Non-pigmented ciliary epithelial cell (primary cell): ENCODE measurements at regions not wholly inside any gene's neighbourhood (a gene's known extent, or its start where the extent isn't known, plus 50 kb on each side); places are given as distances from the start of the nearest gene placed in this dataset.
"Not testable (repeated sequence)": the region's sequence is repeated elsewhere in the genome, so short reads cannot be mapped to it uniquely, and the experiment has no call there.

Source experiments
- DNase-seq: peaks from one replicate; pipeline ENCODE4 v3.0.0-alpha.2; 2010; ENCODE audit warnings: low read depth

DNA sequence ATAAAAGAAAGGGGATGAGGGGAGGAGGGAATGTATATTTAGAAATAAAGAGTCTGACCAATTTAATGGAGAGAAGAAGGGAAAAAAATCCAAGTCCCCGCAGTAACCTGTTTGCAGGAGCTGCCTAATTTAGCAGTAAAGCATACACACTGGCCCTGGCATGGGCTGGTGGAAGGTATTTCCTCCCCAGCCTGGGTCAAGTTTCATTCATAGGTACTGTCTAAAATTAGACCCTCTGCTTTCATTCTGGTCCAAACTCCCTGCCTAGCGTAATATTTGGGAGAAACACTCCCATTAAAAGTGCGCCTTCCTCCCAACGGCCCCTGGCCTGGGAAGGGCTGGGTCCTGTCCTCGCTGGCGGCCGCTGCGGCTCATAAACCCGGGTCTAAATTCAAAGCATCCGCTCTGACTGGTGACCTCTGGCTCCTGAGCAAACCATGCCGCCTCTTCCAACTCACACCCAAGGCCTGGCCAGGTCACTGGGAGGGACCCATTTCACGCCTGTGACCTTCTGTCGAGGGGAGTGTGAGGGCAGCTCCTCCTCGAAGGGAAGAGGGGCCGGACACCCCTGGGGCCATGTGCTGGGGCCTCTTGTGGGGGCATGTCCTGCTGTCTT, 123.2 kb downstream of the FGF18 start:
- no peak for DNase-seq

- DNase-seq, result no peak
These were observed 123.8 kb downstream of the FGF18 start for GRCh38 chr5:171543148-171543815.

GRCh38 chr5:171544913-171545765, 125.7 kb downstream of the FGF18 start:
- no peak for DNase-seq

DNA sequence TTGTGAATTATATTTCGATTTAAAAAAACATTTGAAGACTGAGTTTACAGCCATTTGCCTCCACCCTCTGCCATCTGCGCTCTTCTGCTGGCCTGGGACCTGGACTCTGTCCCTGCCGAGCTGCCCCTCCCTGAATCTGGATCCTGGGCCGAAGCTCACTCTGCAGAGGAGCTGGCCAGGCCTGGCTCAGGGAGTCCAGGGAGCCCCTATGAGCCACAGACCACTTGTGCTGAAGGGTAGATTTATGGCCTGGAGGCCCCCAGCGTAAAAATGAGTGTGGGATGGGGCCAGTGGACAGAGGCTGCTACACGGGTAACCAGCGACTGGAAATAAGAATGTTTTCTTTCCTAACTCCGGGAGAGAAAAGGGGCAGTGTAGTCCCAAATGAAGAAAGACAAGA, 129.8 kb downstream of the FGF18 start:
- DNase-seq, result no peak

- DNase-seq, result not testable (repeated sequence)
These were observed 134.4 kb downstream of the FGF18 start for GRCh38 chr5:171553817-171554216.

DNA sequence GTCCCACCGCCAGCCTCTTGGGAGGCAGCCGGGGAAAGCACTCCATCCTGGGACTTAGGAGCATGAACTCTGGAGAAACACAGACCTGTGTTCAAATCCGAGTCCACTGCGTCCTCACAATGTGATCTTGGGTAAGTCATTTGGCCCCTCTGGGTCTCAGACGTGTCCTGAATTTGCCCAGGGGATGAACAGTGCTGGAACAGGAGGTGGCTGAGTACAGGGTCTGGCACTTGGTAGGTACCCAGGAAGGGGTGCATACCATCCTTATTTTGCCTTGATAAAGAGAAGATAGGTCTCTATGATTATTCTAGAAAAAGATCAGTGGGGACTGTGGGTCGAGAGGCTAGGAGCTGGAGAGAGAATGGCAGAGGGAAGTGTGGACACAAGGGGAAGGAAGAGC, 135.7 kb downstream of the FGF18 start:
- no peak for DNase-seq

DNA sequence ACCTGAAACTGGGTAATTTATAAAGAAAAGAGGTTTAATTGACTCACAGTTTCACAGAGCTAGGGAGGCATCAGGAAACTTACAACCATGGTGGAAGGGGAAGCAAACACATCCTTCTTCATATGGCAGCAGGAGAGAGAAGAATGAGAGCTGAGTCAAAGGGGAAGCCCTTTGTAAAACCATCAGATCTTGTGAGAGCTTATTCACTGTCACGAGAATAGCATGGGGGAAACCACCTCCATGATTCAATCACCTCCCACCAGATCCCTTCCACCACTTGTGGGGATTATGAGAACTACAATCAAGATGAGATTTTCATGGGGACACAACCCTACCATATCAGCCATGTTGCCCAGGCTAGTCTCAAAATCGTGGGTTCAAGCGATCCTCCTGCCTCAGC, 143.4 kb downstream of the FGF18 start:
- no peak for DNase-seq

GRCh38 chr5:171568389-171568788, 148.9 kb downstream of the FGF18 start:
- DNase-seq, result no peak

GRCh38 chr5:171569065-171569712, 149.7 kb downstream of the FGF18 start:
- DNase-seq, result no peak

DNA sequence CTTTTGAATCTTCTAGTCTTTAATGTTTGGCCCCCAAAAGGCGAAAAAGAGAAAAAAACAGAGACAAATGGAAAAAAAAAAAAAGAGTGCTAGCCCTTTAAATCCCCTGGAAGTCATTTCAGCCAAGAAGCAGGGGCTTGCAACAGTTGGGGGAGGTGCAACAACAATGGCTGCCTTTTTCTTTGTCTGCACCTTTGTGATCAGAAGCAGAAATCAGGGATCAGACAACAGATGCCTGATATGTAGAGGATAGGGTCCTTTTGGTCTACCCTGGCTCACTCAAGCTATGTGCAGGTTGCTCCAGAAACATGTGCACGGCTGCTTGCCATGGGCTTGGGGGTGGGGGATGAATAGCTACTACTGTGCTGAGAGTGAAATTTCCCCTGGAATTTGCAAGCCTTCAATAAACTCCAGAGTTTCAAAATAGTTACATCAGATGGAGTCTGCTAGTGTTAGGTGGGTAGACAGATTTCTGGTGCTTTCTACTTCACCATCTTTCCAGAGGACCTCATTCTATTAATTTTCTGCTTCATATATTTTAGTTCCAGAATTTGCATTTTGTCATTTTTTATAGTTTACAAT, 150.9 kb downstream of the FGF18 start:
- no peak for DNase-seq

DNA sequence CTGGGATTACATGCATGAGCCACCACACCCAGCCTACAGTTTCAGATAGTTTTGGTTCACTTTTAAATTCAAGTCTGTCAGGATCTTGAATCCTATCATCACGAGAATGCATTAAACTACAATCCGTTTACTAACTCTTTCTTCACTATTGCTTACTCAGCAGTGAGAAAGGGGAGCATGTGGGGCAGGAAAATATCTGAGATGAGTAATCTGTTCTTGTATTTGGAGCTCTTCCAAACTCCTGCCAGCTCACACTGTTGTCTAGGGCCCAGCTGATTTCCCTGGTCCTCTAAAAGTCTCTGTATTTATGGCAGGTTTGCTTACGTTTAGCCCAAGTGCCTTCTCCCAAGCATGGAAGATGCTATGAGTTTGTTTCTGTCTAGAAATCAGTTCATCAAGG, 152.2 kb downstream of the FGF18 start:
- peak; percentile 34 for DNase-seq

- no peak for DNase-seq
These were observed 153.6 kb downstream of the FGF18 start for GRCh38 chr5:171573021-171573420.

GRCh38 chr5:171573451-171574225, 154.2 kb downstream of the FGF18 start:
- DNase-seq, result no peak

- no peak for DNase-seq
These were observed 154.9 kb downstream of the FGF18 start for GRCh38 chr5:171574376-171574775.

GRCh38 chr5:171575386-171575785, 155.9 kb downstream of the FGF18 start:
- DNase-seq, result no peak

GRCh38 chr5:171575808-171576207, 156.4 kb downstream of the FGF18 start:
- no peak for DNase-seq

DNA sequence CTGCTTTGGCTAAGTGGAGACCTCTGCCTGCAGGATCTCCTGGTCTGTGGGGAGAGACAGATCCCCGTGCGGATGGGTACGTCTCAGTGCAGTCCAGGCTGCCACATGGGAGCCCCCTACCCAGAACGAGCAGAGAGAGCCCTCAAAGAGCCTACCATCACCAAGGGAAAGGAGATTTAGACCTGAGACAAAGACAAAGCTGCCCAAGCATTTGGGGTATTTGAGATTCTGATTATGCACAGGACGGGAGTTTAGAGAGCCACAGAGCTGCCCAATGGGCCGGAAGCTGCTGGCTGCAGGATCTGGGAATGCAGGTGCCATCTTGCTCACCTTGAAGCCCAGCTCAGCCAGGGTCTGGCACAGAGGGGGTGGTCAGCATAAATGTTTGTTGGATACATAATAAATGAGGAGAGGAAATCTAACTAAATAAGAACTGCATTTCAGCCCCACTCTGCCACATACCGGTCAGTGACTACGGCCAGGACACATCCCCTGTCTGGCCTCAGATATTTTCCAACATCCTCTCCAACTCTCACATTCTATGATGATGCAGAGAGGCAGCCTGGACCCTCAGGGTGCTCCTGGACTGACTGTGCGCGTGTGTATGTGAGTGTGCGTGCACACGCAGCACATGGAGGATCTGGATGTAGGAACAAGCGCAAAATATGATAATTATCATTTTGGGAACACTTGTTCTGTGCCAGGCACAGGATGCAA, 157.8 kb downstream of the FGF18 start:
- no peak for DNase-seq

DNA sequence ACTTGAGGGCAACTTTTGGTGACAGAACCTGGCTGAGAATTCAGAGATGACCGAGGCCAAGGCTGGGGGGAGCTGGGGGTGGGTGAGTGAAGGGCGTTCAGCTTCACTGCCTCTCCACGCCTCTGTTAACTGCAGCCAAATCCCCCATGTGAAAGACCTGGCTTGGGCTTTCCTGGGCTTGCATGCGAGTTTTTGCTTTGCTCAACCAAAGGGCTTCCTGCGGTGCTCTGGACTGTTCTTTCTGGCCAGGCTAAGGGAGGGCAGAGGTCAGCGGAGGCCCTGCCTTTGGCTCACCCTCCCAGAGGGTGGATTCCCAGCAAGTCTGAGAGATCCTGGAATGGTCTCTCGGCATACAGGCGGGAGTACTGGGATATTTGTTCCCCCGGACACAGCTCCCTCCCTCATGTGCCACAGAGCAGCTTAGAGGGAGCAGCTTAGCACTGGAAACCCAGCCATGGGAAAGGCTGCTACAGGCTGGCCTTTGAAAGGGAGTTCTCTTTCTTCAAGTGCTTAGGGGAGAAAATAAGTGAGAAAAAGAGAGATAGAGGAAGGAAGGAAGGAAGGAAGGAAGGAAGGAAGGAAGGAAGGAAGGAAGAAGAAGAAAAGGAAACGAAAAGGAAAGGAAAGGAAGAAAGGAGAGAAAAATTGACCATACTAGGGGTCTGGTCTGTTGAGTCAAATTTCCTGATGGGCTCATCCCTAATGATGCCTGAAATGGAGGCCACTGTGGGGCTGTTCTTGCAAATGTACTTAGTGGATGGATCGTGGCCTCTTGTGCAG, 158.8 kb downstream of the FGF18 start:
- no peak for DNase-seq

GRCh38 chr5:171578829-171579491, 159.5 kb downstream of the FGF18 start:
- no peak for DNase-seq
